Natural killer cell (primary cell): ENCODE measurements at regions not wholly inside any gene's neighbourhood (a gene's known extent, or its start where the extent isn't known, plus 50 kb on each side); places are given as distances from the start of the nearest gene placed in this dataset.

Source experiments
- ATAC-seq, 3 donors: fragments of 150-1000 bp in 2 of 3; fragments of 200-7000 bp in 1 of 3; cut with Tn5 transposase; 1 replicate in 1 of 3; 2 replicates in 2 of 3; pipeline ENCODE4 v1.10.0; 2021; ENCODE audit warnings: mild to moderate bottlenecking in 2 of 3, moderate library complexity in 2 of 3
- DNase-seq, 2 donors: peaks; one replicate each; pipeline versions ENCODE4 v3.0.0 to v3.0.0-alpha.2; 2013 to 2021; ENCODE audit warnings: mixed read lengths in 1 of 2
- H3K27ac ChIP-seq: one replicate; pipeline ENCODE4 v1.5.1; 2013; ENCODE audit warnings: mild to moderate bottlenecking, low read length
- H3K27me3 ChIP-seq: one replicate; pipeline ENCODE4 v1.6.1; 2013; ENCODE audit warnings: low read length; ENCODE audit not compliant: control insufficient read depth, insufficient read depth
- H3K36me3 ChIP-seq: one replicate; pipeline ENCODE4 v1.6.1; 2013; ENCODE audit warnings: low read length; ENCODE audit not compliant: control insufficient read depth, insufficient read depth
- H3K4me1 ChIP-seq: one replicate; pipeline ENCODE4 v1.6.1; 2013; ENCODE audit warnings: low read length; ENCODE audit not compliant: control insufficient read depth, insufficient read depth
- H3K4me3 ChIP-seq: one replicate; pipeline ENCODE4 v1.5.1; 2013; ENCODE audit warnings: low read length
- H3K9me3 ChIP-seq: one replicate; pipeline ENCODE4 v1.6.1; 2013; ENCODE audit warnings: low read length; ENCODE audit not compliant: control insufficient read depth, insufficient read depth
- H3K27ac Mint-ChIP-seq, 2 donors: one replicate each; pipeline ENCODE4 v1.8.0; 2022; ENCODE audit warnings: mild to moderate bottlenecking in 2 of 2, mixed read lengths in 2 of 2, moderate library complexity in 1 of 2
- H3K27me3 Mint-ChIP-seq, 2 donors: one replicate each; pipeline ENCODE4 v1.8.0; 2022; ENCODE audit warnings: low read depth in 2 of 2, mixed read lengths in 2 of 2
- H3K36me3 Mint-ChIP-seq: one replicate; pipeline ENCODE4 v1.8.0; 2022; ENCODE audit warnings: mixed read lengths
- H3K4me1 Mint-ChIP-seq, 2 donors: one replicate each; pipeline ENCODE4 v1.8.0; 2022; ENCODE audit warnings: mixed read lengths in 2 of 2
- H3K4me3 Mint-ChIP-seq: one replicate; pipeline ENCODE4 v1.8.0; 2022; ENCODE audit warnings: mild to moderate bottlenecking, moderate library complexity, mixed read lengths
- H3K9me3 Mint-ChIP-seq, 2 donors: one replicate each; pipeline ENCODE4 v1.8.0; 2022; ENCODE audit warnings: mixed read lengths in 2 of 2
- CTCF ChIP-seq: fragments of 200-600 bp; IDR thresholded peaks from one replicate; pipeline ENCODE4 v1.8.0; 2022; ENCODE audit warnings: antibody characterized with exemption
- WGBS: methylation state at CpG from one replicate; pipeline ENCODE4 v1.1.7; 2013; ENCODE audit warnings: missing lambda C conversion rate; ENCODE audit not compliant: insufficient coverage; 5-methylcytosine and 5-hydroxymethylcytosine counted together
- intact Hi-C: fragments of 100-400 bp; cut with micrococcal nuclease; formaldehyde crosslinking; loops from one replicate; pipeline ENCODE4 v1.14.2; 2022

- H3K36me3 Mint-ChIP-seq: no peaks in the 10 kb centered on the region
- H3K9me3 Mint-ChIP-seq: no peaks in the 10 kb centered on the region
- ATAC-seq (peak in 1 of 3 donors; percentile 54), DNase-seq (no peak)
- intact Hi-C loops: no loop called here
- Histone ChIP-seq H3K27ac (no peak overlapping the region), H3K27me3 (no peaks in the 10 kb centered on the region), H3K4me1 (no peaks in the 10 kb centered on the region), H3K36me3 (no peaks in the 10 kb centered on the region), H3K9me3 (no peaks in the 10 kb centered on the region), H3K4me3 (no peak overlapping the region)
- peaks cover 4 to 6% of the 10 kb centered on the region in 2 donors for H3K4me1 Mint-ChIP-seq
- 88% methylated on average over 6 of the region's 6 CpGs for WGBS
- H3K27ac Mint-ChIP-seq: no peak overlapping the region
- TF ChIP-seq CTCF: no peak
- H3K27me3 Mint-ChIP-seq: peaks cover 30 to 34% of the 10 kb centered on the region in 2 donors
- no peak overlapping the region for H3K4me3 Mint-ChIP-seq
Measured at GRCh38 chr6:137728386-137729349, 138.4 kb upstream of the TNFAIP3 start.

GRCh38 chr6:137729866-137730629, 137.0 kb upstream of the TNFAIP3 start:
- no peaks in the 10 kb centered on the region for H3K27me3 ChIP-seq
- DNase-seq (no peak), ATAC-seq (no peak)
- no peaks in the 10 kb centered on the region for H3K9me3 Mint-ChIP-seq
- no peak overlapping the region for H3K27ac Mint-ChIP-seq
- no peak overlapping the region for H3K4me3 Mint-ChIP-seq
- peaks cover 30 to 39% of the 10 kb centered on the region in 2 donors for H3K27me3 Mint-ChIP-seq
- intact Hi-C loops: no loop called here
- TF ChIP-seq CTCF: no peak
- no peak overlapping the region for H3K4me3 ChIP-seq
- no peaks in the 10 kb centered on the region for H3K36me3 Mint-ChIP-seq
- H3K4me1 ChIP-seq: no peaks in the 10 kb centered on the region
- peaks cover 4 to 5% of the 10 kb centered on the region in 2 donors for H3K4me1 Mint-ChIP-seq
- 94% methylated on average over 6 of the region's 6 CpGs for WGBS
- no peaks in the 10 kb centered on the region for H3K9me3 ChIP-seq
- H3K27ac ChIP-seq: no peak overlapping the region
- H3K36me3 ChIP-seq: no peaks in the 10 kb centered on the region

- TF ChIP-seq CTCF: no peak
- H3K27ac ChIP-seq: no peak overlapping the region
- peaks cover 11 to 12% of the 10 kb centered on the region in 2 donors for H3K4me1 Mint-ChIP-seq
- H3K4me1 ChIP-seq: no peaks in the 10 kb centered on the region
- WGBS: no CpG with 5 or more reads among the region's 2 CpGs
- no peaks in the 10 kb centered on the region for H3K9me3 ChIP-seq
- no peak overlapping the region for H3K4me3 Mint-ChIP-seq
- H3K27me3 Mint-ChIP-seq: peaks cover 29 to 45% of the 10 kb centered on the region in 2 donors
- no peak overlapping the region for H3K4me3 ChIP-seq
- ATAC-seq (no peak), DNase-seq (no peak)
- H3K36me3 ChIP-seq: no peaks in the 10 kb centered on the region
- H3K27ac Mint-ChIP-seq: no peak overlapping the region
- no peaks in the 10 kb centered on the region for H3K36me3 Mint-ChIP-seq
- H3K9me3 Mint-ChIP-seq: no peaks in the 10 kb centered on the region
- H3K27me3 ChIP-seq: no peaks in the 10 kb centered on the region
- intact Hi-C loops: no loop called here
Measured at GRCh38 chr6:137731600-137731959, 135.5 kb upstream of the TNFAIP3 start.
